GM12864 (cell line): ENCODE measurements at regions not wholly inside any gene's neighbourhood (a gene's known extent, or its start where the extent isn't known, plus 50 kb on each side); places are given as distances from the start of the nearest gene placed in this dataset.

Source experiments
- DNase-seq: peaks from one replicate; pipeline ENCODE4 v3.0.0-alpha.2; 2011; ENCODE audit warnings: low read depth
- H3K4me3 ChIP-seq: 2 replicates; pipeline ENCODE4 v1.5.1; 2011; ENCODE audit warnings: mild to moderate bottlenecking, low read depth, low read length, control low read depth
- TF ChIP-seq, protein P1 (sequence below): IDR thresholded peaks from 2 replicates; pipeline ENCODE4 v1.5.1; 2011; ENCODE audit warnings: low read depth, mild to moderate bottlenecking, moderate library complexity, low read length, control low read depth, inconsistent platforms; ENCODE audit errors: missing control alignments

DNA sequence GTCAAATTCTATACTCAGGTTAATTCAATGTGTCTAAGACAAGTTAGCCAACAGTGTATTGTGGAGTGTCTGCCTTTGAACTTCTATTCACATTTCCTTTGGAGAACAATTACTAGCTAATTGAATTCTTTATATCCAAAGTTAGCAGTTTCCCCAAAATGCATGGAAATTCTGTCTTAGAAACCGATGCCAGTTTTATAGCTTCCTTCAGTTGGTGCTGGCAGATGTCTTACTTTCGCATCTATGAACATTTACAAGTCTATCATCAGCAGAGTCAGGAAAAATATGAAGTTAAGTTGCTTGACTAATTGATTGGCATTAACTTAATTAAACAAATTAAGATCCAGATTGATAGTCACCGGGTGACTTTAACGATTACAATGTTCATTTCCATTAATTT lies 527.6 kb upstream of the CDH18 start:
- TF ChIP-seq, protein P1, sequence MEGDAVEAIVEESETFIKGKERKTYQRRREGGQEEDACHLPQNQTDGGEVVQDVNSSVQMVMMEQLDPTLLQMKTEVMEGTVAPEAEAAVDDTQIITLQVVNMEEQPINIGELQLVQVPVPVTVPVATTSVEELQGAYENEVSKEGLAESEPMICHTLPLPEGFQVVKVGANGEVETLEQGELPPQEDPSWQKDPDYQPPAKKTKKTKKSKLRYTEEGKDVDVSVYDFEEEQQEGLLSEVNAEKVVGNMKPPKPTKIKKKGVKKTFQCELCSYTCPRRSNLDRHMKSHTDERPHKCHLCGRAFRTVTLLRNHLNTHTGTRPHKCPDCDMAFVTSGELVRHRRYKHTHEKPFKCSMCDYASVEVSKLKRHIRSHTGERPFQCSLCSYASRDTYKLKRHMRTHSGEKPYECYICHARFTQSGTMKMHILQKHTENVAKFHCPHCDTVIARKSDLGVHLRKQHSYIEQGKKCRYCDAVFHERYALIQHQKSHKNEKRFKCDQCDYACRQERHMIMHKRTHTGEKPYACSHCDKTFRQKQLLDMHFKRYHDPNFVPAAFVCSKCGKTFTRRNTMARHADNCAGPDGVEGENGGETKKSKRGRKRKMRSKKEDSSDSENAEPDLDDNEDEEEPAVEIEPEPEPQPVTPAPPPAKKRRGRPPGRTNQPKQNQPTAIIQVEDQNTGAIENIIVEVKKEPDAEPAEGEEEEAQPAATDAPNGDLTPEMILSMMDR: no peak
- no peak overlapping the region for H3K4me3 ChIP-seq
- no peak for DNase-seq

DNA sequence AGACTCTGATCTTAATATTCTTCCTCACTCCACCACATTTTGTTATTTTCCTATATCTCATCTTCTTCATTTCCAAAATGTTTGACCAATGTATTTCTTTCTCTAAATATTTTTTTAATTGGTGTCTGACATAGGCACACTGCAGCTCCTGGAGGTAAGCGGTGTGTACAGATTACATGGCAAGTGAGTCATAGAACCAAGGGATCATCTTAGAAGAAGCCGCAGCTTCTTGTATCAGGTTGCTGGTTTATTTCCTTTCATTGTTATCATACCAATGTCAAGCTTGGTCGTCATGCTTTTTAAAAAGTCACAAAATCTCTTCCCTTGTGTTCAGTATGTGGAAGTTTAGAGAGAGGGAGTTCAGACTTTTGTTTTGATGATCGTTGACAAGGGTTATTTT lies 526.1 kb upstream of the CDH18 start:
- TF ChIP-seq, protein P1: no peak
- no peak for DNase-seq
- H3K4me3 ChIP-seq: no peak overlapping the region

DNA sequence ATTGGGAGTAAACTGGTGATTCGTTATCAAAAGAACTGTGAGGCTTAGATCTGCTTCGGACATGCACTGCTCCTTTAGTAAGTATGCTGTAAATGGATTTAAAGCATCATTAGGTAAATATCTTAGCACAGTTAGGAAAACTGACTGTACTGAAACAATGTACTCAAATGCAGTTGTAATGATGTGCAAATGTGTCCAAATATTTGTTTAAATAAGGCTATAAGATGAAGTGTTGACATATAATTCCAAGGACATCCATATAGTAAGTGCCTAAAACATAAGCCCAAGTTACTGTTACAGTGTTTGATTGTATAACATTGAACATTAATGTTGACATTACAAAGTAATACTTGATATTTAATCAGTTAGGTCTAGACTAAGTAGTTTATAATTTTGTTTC lies 512.5 kb upstream of the CDH18 start:
- no peak for DNase-seq
- no peak overlapping the region for H3K4me3 ChIP-seq

DNA sequence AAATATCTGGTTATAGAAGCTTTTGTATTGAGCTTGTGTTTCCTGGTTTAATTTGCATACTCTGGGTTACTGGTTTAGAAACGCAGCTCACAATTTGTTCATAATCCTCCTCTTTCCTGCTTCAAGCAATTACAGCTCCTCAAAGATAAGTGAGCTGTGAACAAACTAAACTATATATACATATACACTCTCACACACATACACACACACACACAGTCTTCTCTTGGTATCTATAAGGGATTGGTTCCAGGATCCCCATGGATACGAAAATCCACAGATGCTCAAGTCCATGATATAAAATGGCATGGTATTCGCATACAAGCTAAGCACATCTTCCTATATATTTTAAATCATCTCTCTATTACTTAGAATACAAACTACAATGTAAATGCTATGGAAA lies 510.9 kb upstream of the CDH18 start:
- TF ChIP-seq, protein P1: no peak
- no peak for DNase-seq
- H3K4me3 ChIP-seq: no peak overlapping the region

More for the DNA sequence above, 512.5 kb upstream of the CDH18 start:
- TF ChIP-seq, protein P1: no peak

DNA sequence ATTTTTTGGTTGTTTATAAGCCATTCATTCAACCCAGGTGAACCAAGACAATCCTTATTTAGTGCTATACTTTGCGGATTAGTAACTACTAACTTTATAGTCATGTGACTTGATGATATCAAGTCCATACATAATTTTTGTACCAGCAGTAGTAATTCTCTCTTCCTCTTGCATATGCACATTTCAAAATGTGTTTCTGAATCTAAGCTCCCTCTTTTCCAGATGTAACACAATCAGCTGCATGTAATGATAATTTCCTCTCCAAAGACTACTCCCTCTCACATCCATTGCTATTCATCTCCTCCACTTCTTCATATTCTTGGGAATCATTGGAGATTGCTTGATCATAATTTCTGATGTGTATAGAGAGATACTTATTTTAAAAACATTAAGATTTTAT lies 510.1 kb upstream of the CDH18 start:
- DNase-seq: no peak
- no peak overlapping the region for H3K4me3 ChIP-seq
- TF ChIP-seq, protein P1: no peak

DNA sequence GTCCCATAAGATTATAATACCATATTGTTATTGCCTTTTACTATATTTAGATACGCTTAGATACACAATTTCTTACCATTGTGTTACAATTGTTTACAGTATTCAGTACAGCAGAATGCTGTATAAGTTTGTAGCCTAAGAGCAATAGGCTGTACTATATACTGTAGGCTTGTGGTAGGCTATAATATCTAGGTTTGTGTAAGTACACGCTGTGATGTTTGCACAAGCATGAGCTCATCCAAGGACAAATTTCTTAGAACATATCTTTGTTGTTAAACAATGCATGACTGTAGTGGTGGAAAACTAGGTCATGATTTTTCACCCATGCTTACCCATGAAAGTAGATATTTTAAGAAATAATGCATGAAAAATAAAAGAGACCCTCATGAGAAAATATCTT lies 509.4 kb upstream of the CDH18 start:
- TF ChIP-seq, protein P1: no peak
- no peak overlapping the region for H3K4me3 ChIP-seq
- no peak for DNase-seq

DNA sequence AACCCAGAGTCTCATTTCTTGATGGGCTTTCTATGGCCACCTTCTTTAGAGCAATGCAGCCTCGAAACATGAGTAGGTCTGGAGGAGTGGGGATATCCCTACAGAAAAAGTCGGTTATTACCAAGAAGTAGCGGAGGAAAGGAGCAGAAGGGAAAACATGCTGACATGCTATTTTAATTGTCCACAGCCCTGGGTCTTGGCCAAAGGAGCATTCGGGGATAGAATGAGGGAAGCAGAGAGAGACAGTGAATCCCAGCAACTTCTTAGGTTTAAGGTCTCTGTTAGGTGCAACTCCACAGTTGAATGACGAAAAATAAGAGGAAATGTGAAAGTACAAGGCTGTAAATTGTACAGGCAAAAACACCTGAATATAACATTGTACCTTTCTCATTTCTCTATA lies 506.7 kb upstream of the CDH18 start:
- no peak for DNase-seq
- no peak overlapping the region for H3K4me3 ChIP-seq
- TF ChIP-seq, protein P1: no peak
